ENCODE measurements at regions not wholly inside any gene's neighbourhood (a gene's known extent, or its start where the extent isn't known, plus 50 kb on each side); places are given as distances from the start of the nearest gene placed in this dataset.
A peak's percentile ranks its signal among the peaks of the same experiment; 100 is the strongest.

GRCh38 chr15:92533298-92533697 is 122.3 kb downstream of the FAM174B start:
- no peak for DNase-seq (ENCODE audit: low spot score)
- H3K27ac ChIP-seq = no peak overlapping the region
- no peak overlapping the region for H3K4me3 ChIP-seq
- TF ChIP-seq CTCF (IDR thresholded peaks at IDR 0.05) = no peak

GRCh38 chr15:92531406-92531805 is 124.2 kb downstream of the FAM174B start:
- DNase-seq (ENCODE audit: low spot score) = no peak
- no peak overlapping the region for H3K4me3 ChIP-seq
- TF ChIP-seq CTCF (IDR thresholded peaks at IDR 0.05) = no peak
- H3K27ac ChIP-seq = no peak overlapping the region

GRCh38 chr15:92528736-92529135 is 126.8 kb downstream of the FAM174B start:
- DNase-seq (ENCODE audit: low spot score) = no peak
- no peak overlapping the region for H3K27ac ChIP-seq
- no peak overlapping the region for H3K4me3 ChIP-seq
- no peak for TF ChIP-seq CTCF (IDR thresholded peaks at IDR 0.05)

- DNase-seq (ENCODE audit: low spot score) = no peak
- Histone ChIP-seq H3K4me3 (no peak overlapping the region), H3K27ac (peak overlapping the region in 1 of 2 donors; percentile 8)
- no peak for TF ChIP-seq CTCF (IDR thresholded peaks at IDR 0.05)
Observed at GRCh38 chr15:92527197-92527596, 128.4 kb downstream of the FAM174B start.

GRCh38 chr15:92525758-92526245 is 129.8 kb downstream of the FAM174B start:
- Histone ChIP-seq H3K27ac (no peak overlapping the region), H3K4me3 (no peak overlapping the region)
- DNase-seq (ENCODE audit: low spot score) = no peak
- TF ChIP-seq CTCF (IDR thresholded peaks at IDR 0.05) = no peak

GRCh38 chr15:92524874-92525565 is 130.6 kb downstream of the FAM174B start:
- no peak overlapping the region for H3K27ac ChIP-seq

More at GRCh38 chr15:92524874-92525565, 130.6 kb downstream of the FAM174B start:
- no peak overlapping the region for H3K4me3 ChIP-seq
- DNase-seq (ENCODE audit: low spot score) = no peak
- TF ChIP-seq CTCF (IDR thresholded peaks at IDR 0.05) = no peak
